ENCODE measurements at regions not wholly inside any gene's neighbourhood (a gene's known extent, or its start where the extent isn't known, plus 50 kb on each side); places are given as distances from the start of the nearest gene placed in this dataset.

- Histone ChIP-seq H3K36me3 (replicated peaks; ENCODE audit: control insufficient read depth, insufficient read depth, low read length) (no peaks in the 10 kb centered on the region), H3K27me3 (ENCODE audit: control insufficient read depth, insufficient read depth, low read length) (no peaks in the 10 kb centered on the region), H3K4me3 (ENCODE audit: insufficient read depth, low read depth, low read length) (no peak overlapping the region)
- DNase-seq, result no peak
Measured at GRCh38 chr5:145574889-145575573, 260.1 kb downstream of the PRELID2 start.

GRCh38 chr5:145568581-145568980 is 266.6 kb downstream of the PRELID2 start:
- H3K4me3 ChIP-seq (ENCODE audit: insufficient read depth, low read depth, low read length), result no peak overlapping the region
- no peak for DNase-seq
- no peaks in the 10 kb centered on the region for H3K36me3 ChIP-seq (replicated peaks; ENCODE audit: control insufficient read depth, insufficient read depth, low read length)

DNA sequence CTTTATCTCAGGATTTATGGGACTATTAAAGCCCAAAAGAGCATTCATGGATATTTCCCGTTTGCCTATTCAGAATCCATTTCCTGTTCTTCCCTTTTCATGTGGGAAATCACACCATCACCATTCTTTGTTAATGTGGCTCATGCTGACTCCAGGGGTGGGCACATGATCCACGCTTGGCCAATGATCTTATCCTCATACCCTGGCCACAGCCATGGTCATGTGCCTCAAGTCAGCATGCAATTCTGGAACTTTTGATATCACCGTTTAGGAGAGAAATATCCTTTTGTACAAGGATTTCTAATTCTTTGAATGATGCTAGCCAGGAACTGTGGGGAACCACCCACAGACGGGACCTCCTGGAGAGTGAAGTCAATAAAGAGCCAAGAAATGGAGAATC is 272.2 kb downstream of the PRELID2 start:
- no peak for DNase-seq
- no peak overlapping the region for H3K4me3 ChIP-seq (ENCODE audit: insufficient read depth, low read depth, low read length)
- H3K36me3 ChIP-seq (replicated peaks; ENCODE audit: control insufficient read depth, insufficient read depth, low read length), result no peaks in the 10 kb centered on the region
- no peaks in the 10 kb centered on the region for H3K27me3 ChIP-seq (ENCODE audit: control insufficient read depth, insufficient read depth, low read length)

More at GRCh38 chr5:145568581-145568980, 266.6 kb downstream of the PRELID2 start:
- no peaks in the 10 kb centered on the region for H3K27me3 ChIP-seq (ENCODE audit: control insufficient read depth, insufficient read depth, low read length)

DNA sequence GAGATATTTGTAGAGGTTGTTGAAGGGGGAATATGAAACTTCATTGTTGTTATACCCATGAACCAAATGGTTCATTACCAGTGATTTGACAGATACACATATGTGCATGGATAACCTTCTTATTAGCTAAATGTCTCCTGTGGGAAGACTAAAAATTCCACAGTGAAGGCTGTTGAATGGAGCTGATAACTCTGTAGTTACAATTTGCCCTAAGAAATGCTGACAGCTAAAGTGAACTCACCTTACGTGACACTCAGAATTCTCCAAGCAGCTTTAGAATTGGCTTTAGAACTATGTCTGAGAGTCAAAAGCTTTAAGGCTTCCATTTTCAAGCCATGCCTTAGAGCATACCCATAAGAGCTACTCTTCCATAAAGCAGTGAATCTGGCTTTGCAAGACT is 276.9 kb downstream of the PRELID2 start:
- no peak overlapping the region for H3K4me3 ChIP-seq (ENCODE audit: insufficient read depth, low read depth, low read length)
- no peaks in the 10 kb centered on the region for H3K36me3 ChIP-seq (replicated peaks; ENCODE audit: control insufficient read depth, insufficient read depth, low read length)
- no peaks in the 10 kb centered on the region for H3K27me3 ChIP-seq (ENCODE audit: control insufficient read depth, insufficient read depth, low read length)
- no peak for DNase-seq

- Histone ChIP-seq H3K4me3 (ENCODE audit: insufficient read depth, low read depth, low read length) (no peak overlapping the region), H3K36me3 (replicated peaks; ENCODE audit: control insufficient read depth, insufficient read depth, low read length) (no peaks in the 10 kb centered on the region), H3K27me3 (ENCODE audit: control insufficient read depth, insufficient read depth, low read length) (no peaks in the 10 kb centered on the region)
- no peak for DNase-seq
Measured at GRCh38 chr5:145557345-145557744, 277.8 kb downstream of the PRELID2 start.

DNA sequence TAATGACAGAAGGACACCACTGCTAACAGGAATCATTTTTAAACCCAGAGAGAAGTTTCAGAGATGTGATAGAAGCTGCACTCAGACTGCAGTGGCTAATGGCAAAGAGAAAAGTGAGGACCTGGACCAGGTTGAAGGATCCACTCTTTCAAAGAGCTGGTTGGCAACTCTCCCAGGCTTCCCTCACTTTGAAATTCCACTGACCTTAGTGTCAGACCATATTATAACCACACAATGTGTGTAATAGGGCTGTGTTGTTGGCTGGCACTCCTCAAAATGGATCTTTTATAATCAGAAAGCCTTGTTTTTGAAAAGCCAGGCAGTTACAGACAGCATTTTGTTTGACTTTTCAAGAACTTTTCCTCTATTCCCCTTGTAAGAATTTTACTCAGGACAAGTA is 280.7 kb downstream of the PRELID2 start:
- DNase-seq, result no peak
- H3K27me3 ChIP-seq (ENCODE audit: control insufficient read depth, insufficient read depth, low read length), result no peaks in the 10 kb centered on the region
- no peak overlapping the region for H3K4me3 ChIP-seq (ENCODE audit: insufficient read depth, low read depth, low read length)
- no peaks in the 10 kb centered on the region for H3K36me3 ChIP-seq (replicated peaks; ENCODE audit: control insufficient read depth, insufficient read depth, low read length)

DNA sequence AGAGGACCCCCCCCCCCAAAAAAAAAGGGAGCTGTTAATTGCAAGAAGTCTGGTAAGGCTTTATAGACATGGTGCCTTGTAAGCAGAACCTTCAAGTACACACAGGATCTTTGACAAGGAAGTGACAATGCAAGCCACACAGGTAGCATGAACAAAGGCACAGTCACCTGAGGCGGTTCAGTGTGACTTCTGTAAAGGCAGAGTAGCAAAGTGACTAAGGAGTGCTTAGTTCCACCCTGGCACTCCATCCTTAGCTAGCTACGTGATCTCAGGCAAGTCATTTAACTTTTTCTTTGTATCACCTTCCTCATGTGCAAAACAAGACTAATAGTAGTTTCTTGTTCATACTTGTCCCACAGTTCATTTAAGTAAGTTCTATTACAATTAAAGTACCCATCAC is 282.0 kb downstream of the PRELID2 start:
- H3K36me3 ChIP-seq (replicated peaks; ENCODE audit: control insufficient read depth, insufficient read depth, low read length), result no peaks in the 10 kb centered on the region
- DNase-seq, result no peak
- no peak overlapping the region for H3K4me3 ChIP-seq (ENCODE audit: insufficient read depth, low read depth, low read length)
- no peaks in the 10 kb centered on the region for H3K27me3 ChIP-seq (ENCODE audit: control insufficient read depth, insufficient read depth, low read length)

GRCh38 chr5:145551714-145552113 is 283.4 kb downstream of the PRELID2 start:
- DNase-seq, result no peak
- Histone ChIP-seq H3K4me3 (ENCODE audit: insufficient read depth, low read depth, low read length) (no peak overlapping the region), H3K36me3 (replicated peaks; ENCODE audit: control insufficient read depth, insufficient read depth, low read length) (no peaks in the 10 kb centered on the region), H3K27me3 (ENCODE audit: control insufficient read depth, insufficient read depth, low read length) (no peaks in the 10 kb centered on the region)

DNA sequence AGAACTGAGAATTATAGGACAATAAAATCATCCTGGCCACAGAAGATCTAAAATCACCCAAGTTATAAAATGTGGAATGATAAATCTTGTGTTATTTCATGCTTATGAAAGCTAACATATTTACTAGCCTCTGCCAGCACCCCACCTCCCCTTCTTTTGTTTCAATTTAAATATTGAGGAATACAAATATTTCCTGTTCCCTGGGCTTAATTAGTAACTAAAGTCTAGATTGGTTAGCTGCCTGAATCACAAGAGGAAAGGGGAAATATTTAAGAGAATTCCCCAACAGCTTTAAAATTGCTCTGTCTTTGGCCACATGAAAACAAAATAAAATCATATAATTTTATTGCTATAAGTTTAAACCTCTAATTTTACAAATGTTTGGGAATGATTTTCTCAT is 287.0 kb downstream of the PRELID2 start:
- Histone ChIP-seq H3K36me3 (replicated peaks; ENCODE audit: control insufficient read depth, insufficient read depth, low read length) (no peaks in the 10 kb centered on the region), H3K4me3 (ENCODE audit: insufficient read depth, low read depth, low read length) (no peak overlapping the region), H3K27me3 (ENCODE audit: control insufficient read depth, insufficient read depth, low read length) (no peaks in the 10 kb centered on the region)
- no peak for DNase-seq

DNA sequence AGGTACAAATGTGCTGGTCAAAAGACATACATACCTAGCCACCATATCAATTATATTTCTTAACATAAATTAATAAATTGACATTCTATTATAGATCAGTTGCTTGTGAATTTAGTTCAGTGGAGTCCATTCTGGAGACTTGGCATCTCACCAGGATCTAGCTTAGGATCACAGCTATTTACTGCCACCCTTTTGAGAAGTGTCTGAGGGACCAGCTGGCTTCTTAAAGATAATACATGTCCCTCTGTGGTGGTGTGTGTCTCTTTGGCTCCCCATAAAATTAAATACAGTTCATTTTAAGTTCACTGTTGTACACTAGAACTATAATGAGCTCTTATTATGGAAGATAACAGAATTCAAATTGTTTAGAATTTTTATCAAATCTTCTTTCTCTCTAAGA is 290.7 kb downstream of the PRELID2 start:
- no peak for DNase-seq
- Histone ChIP-seq H3K27me3 (ENCODE audit: control insufficient read depth, insufficient read depth, low read length) (no peaks in the 10 kb centered on the region), H3K4me3 (ENCODE audit: insufficient read depth, low read depth, low read length) (no peak overlapping the region), H3K36me3 (replicated peaks; ENCODE audit: control insufficient read depth, insufficient read depth, low read length) (no peaks in the 10 kb centered on the region)

- Histone ChIP-seq H3K36me3 (replicated peaks; ENCODE audit: control insufficient read depth, insufficient read depth, low read length) (no peaks in the 10 kb centered on the region), H3K4me3 (ENCODE audit: insufficient read depth, low read depth, low read length) (no peak overlapping the region), H3K27me3 (ENCODE audit: control insufficient read depth, insufficient read depth, low read length) (no peaks in the 10 kb centered on the region)
- DNase-seq, result no peak
Measured at GRCh38 chr5:145543968-145544367, 291.2 kb downstream of the PRELID2 start.

DNA sequence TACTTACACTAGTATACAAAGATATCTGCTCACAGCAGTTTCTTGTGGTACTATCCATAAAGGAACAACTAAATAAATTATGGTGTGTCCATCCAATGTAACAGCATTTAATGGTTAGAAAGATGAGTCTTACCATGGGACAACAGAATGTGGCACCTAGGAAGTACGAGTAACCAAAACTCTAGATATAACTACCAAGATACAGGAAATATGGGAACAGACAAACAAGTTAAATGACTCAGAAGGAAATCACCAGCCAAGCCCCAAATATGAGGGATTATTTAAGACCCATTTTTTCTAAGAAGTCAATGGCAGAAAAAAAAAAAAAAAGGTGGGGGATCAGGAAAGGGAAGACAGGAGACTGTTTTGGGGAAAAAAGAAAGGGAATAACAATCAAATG is 294.8 kb downstream of the PRELID2 start:
- no peak overlapping the region for H3K4me3 ChIP-seq (ENCODE audit: insufficient read depth, low read depth, low read length)
- DNase-seq, result no peak
- H3K27me3 ChIP-seq (ENCODE audit: control insufficient read depth, insufficient read depth, low read length), result no peaks in the 10 kb centered on the region

DNA sequence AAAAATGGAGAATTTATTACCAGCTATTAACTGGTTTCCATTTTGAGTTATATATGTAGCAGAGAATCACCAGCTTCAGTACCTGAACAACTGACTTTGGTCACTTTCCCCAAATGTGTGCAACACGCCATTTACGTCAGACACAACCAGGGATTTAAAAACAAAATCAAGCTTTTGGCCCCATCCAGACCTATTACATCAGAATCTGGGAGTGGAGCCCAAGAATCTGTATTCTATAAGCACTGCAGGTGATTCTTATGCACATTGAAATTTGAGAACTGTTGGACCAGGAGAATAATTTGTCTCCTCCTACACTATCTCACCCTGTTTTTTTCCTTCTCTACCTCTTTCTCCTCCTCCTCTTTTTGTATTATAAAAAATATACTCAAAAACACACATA is 295.9 kb downstream of the PRELID2 start:
- Histone ChIP-seq H3K27me3 (ENCODE audit: control insufficient read depth, insufficient read depth, low read length) (no peaks in the 10 kb centered on the region), H3K4me3 (ENCODE audit: insufficient read depth, low read depth, low read length) (no peak overlapping the region), H3K36me3 (replicated peaks; ENCODE audit: control insufficient read depth, insufficient read depth, low read length) (no peaks in the 10 kb centered on the region)
- no peak for DNase-seq

More for the DNA sequence above, 294.8 kb downstream of the PRELID2 start:
- no peaks in the 10 kb centered on the region for H3K36me3 ChIP-seq (replicated peaks; ENCODE audit: control insufficient read depth, insufficient read depth, low read length)

DNA sequence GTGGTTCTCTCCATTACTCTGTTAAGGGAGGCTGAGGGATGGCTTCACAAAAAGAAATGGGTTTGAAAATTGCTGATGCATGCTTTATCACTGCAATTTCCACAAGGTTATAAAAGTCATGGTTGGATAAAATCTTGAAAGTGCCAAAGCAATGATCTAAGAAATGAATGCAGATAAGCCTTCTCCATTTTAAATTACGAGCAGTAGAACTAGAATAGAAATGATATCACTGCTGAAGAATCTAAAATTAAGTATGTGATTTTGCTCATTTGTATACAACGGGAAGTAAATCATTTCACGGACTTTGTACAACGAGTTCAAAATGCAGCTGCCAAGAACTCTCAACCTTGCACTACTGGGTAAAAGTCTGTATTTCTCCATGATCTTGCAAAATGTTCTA is 299.0 kb downstream of the PRELID2 start:
- H3K27me3 ChIP-seq (ENCODE audit: control insufficient read depth, insufficient read depth, low read length), result no peaks in the 10 kb centered on the region
- DNase-seq, result no peak
- H3K36me3 ChIP-seq (replicated peaks; ENCODE audit: control insufficient read depth, insufficient read depth, low read length), result no peaks in the 10 kb centered on the region
- no peak overlapping the region for H3K4me3 ChIP-seq (ENCODE audit: insufficient read depth, low read depth, low read length)

DNA sequence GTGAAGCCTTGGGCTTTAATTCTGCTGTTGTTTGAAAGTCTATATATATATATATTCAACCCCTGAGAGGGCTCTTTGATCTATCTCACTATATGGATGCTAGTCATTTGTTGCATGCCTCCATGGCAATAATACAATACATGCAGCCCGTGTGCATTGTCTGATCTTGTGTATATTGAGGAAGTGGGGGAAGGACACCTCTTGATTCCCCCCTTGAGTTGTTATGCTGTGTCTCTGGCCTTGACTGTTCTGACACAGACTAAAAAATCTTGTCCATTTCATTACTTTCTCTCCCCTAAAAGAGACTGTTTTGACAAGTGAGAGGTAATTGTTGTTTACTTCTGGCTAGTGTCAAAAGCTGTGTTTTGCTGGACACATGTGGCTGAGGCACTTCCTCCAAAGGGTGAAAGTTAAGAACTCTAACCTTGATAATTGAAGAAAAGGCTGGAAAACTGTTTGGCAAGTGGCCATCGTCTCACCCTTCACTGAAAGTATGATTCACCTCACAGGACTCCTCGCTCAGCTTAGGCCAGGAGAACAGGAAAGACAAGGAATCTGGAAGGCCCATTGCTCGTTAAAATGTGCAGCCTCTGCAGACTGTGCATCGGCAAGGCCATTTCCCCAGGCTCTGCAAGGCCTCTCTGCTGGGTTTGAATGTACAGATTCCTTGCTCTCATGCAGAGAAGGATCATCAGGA is 304.0 kb downstream of the PRELID2 start:
- Histone ChIP-seq H3K36me3 (replicated peaks; ENCODE audit: control insufficient read depth, insufficient read depth, low read length) (no peaks in the 10 kb centered on the region), H3K27me3 (ENCODE audit: control insufficient read depth, insufficient read depth, low read length) (no peaks in the 10 kb centered on the region), H3K4me3 (ENCODE audit: insufficient read depth, low read depth, low read length) (no peak overlapping the region)
- DNase-seq, result no peak
